Glomerular endothelial cell (primary cell): ENCODE measurements at regions not wholly inside any gene's neighbourhood (a gene's known extent, or its start where the extent isn't known, plus 50 kb on each side); places are given as distances from the start of the nearest gene placed in this dataset.
"Not testable (repeated sequence)": the region's sequence is repeated elsewhere in the genome, so short reads cannot be mapped to it uniquely, and the experiment has no call there.

Experiments
- DNase-seq: peaks from one replicate; pipeline ENCODE4 v3.0.0-alpha.2; 2011; ENCODE audit warnings: low read depth, low spot score; ENCODE audit errors: extremely low read depth

- no peak for DNase-seq
Measured at GRCh38 chr3:164779816-164780215, 298.5 kb downstream of the SI start.

- DNase-seq = no peak
Measured at GRCh38 chr3:164752812-164753211, 325.5 kb downstream of the SI start.

- no peak for DNase-seq
Measured at GRCh38 chr3:164748626-164749025, 329.7 kb downstream of the SI start.

- no peak for DNase-seq
Measured at GRCh38 chr3:164741869-164742268, 336.4 kb downstream of the SI start.

- no peak for DNase-seq
Measured at GRCh38 chr3:164737174-164737573, 341.1 kb downstream of the SI start.

- no peak for DNase-seq
Measured at GRCh38 chr3:164732166-164732565, 346.1 kb downstream of the SI start.

GRCh38 chr3:164730815-164731360 is 347.4 kb downstream of the SI start:
- DNase-seq = no peak

GRCh38 chr3:164723396-164723795 is 354.9 kb downstream of the SI start:
- DNase-seq = no peak

- DNase-seq = not testable (repeated sequence)
Measured at GRCh38 chr3:164702808-164703207, 375.5 kb downstream of the SI start.

- no peak for DNase-seq
Measured at GRCh38 chr3:164687902-164688301, 390.4 kb downstream of the SI start.

- DNase-seq = no peak
Measured at GRCh38 chr3:164687211-164687610, 391.1 kb downstream of the SI start.

- no peak for DNase-seq
Measured at GRCh38 chr3:164683489-164683888, 394.8 kb downstream of the SI start.

- DNase-seq = no peak
Measured at GRCh38 chr3:164679245-164679644, 399.1 kb downstream of the SI start.

- DNase-seq = no peak
Measured at GRCh38 chr3:164677317-164677716, 401.0 kb downstream of the SI start.

- no peak for DNase-seq
Measured at GRCh38 chr3:164673738-164674137, 404.6 kb downstream of the SI start.

- DNase-seq = no peak
Measured at GRCh38 chr3:164658125-164658524, 420.2 kb downstream of the SI start.

- no peak for DNase-seq
Measured at GRCh38 chr3:164657631-164658030, 420.7 kb downstream of the SI start.

- no peak for DNase-seq
Measured at GRCh38 chr3:164655462-164655861, 422.8 kb downstream of the SI start.

GRCh38 chr3:164641071-164641470 is 437.2 kb downstream of the SI start:
- no peak for DNase-seq

- no peak for DNase-seq
Measured at GRCh38 chr3:164640591-164640990, 437.7 kb downstream of the SI start.

GRCh38 chr3:164620956-164621355 is 457.3 kb downstream of the SI start:
- DNase-seq = no peak

- no peak for DNase-seq
Measured at GRCh38 chr3:164620423-164620822, 457.9 kb downstream of the SI start.

- DNase-seq = no peak
Measured at GRCh38 chr3:164612751-164613150, 465.5 kb downstream of the SI start.
